ENCODE measurements at regions not wholly inside any gene's neighbourhood (a gene's known extent, or its start where the extent isn't known, plus 50 kb on each side); places are given as distances from the start of the nearest gene placed in this dataset.
A peak's percentile ranks its signal among the peaks of the same experiment; 100 is the strongest.

- Histone ChIP-seq H3K36me3 (ENCODE audit: insufficient read depth, low read length) (no peaks in the 10 kb centered on the region), H3K4me3 (no peak overlapping the region), H3K9ac (ENCODE audit: insufficient read length) (no peak overlapping the region), H3K9me3 (ENCODE audit: low read depth, low read length) (no peaks in the 10 kb centered on the region), H3K27ac (no peak overlapping the region)
- TF ChIP-seq POLR2AphosphoS5 (IDR thresholded peaks at IDR 0.05; ENCODE audit: borderline replicate concordance, low read depth, low read length) = no peak
- TF ChIP-seq EZH2 (IDR thresholded peaks at IDR 0.05) = no peak
- no peak for TF ChIP-seq FOXP2 (optimal IDR thresholded peaks at IDR 0.05; ENCODE audit: control extremely low read depth, extremely low read length, insufficient read depth)
- DNase-seq (ENCODE audit: low read depth, low spot score) = no peak
Measured at GRCh38 chr6:71383476-71383875, 94.9 kb downstream of the OGFRL1 start.

- no peaks in the 10 kb centered on the region for H3K36me3 ChIP-seq (ENCODE audit: insufficient read depth, low read length)
- DNase-seq (ENCODE audit: low read depth, low spot score) = peak; percentile 45
- H3K9me3 ChIP-seq (ENCODE audit: low read depth, low read length) = no peaks in the 10 kb centered on the region
- no peak overlapping the region for H3K4me3 ChIP-seq
- no peak overlapping the region for H3K9ac ChIP-seq (ENCODE audit: insufficient read length)
- no peak for TF ChIP-seq FOXP2 (optimal IDR thresholded peaks at IDR 0.05; ENCODE audit: control extremely low read depth, extremely low read length, insufficient read depth)
- TF ChIP-seq EZH2 (IDR thresholded peaks at IDR 0.05) = no peak
- TF ChIP-seq POLR2AphosphoS5 (IDR thresholded peaks at IDR 0.05; ENCODE audit: borderline replicate concordance, low read depth, low read length) = no peak
- H3K27ac ChIP-seq = no peak overlapping the region
Measured at GRCh38 chr6:71383901-71384489, 95.4 kb downstream of the OGFRL1 start.

GRCh38 chr6:71385111-71385822, 96.7 kb downstream of the OGFRL1 start:
- H3K9ac ChIP-seq (ENCODE audit: insufficient read length) = no peak overlapping the region
- no peaks in the 10 kb centered on the region for H3K9me3 ChIP-seq (ENCODE audit: low read depth, low read length)
- no peak overlapping the region for H3K4me3 ChIP-seq
- H3K36me3 ChIP-seq (ENCODE audit: insufficient read depth, low read length) = no peaks in the 10 kb centered on the region
- DNase-seq (ENCODE audit: low read depth, low spot score) = no peak
- TF ChIP-seq EZH2 (IDR thresholded peaks at IDR 0.05) = no peak
- TF ChIP-seq POLR2AphosphoS5 (IDR thresholded peaks at IDR 0.05; ENCODE audit: borderline replicate concordance, low read depth, low read length) = no peak
- TF ChIP-seq FOXP2 (optimal IDR thresholded peaks at IDR 0.05; ENCODE audit: control extremely low read depth, extremely low read length, insufficient read depth) = no peak
- H3K27ac ChIP-seq = no peak overlapping the region

DNA sequence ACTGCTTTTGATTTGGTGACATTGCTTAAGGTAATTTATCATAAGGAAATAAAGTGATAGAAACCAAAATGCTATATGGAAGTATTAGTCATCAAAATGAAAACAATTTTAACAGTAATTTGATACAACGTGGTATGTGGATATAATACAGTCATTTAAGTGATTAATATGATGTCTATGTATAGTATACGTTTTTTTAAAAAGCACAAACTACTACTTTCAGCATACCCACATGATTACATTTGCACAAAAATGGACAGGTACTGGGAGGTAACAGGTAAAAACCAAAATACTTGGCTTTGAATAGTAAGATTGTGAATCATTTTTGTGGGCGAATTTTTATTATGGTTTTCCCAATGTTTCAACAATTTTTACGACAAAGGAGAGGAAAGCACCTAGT, 97.6 kb downstream of the OGFRL1 start:
- Histone ChIP-seq H3K9me3 (ENCODE audit: low read depth, low read length) (no peaks in the 10 kb centered on the region), H3K4me3 (no peak overlapping the region), H3K27ac (no peak overlapping the region), H3K36me3 (ENCODE audit: insufficient read depth, low read length) (no peaks in the 10 kb centered on the region), H3K9ac (ENCODE audit: insufficient read length) (no peak overlapping the region)
- TF ChIP-seq POLR2AphosphoS5 (IDR thresholded peaks at IDR 0.05; ENCODE audit: borderline replicate concordance, low read depth, low read length) (no peak), FOXP2 (optimal IDR thresholded peaks at IDR 0.05; ENCODE audit: control extremely low read depth, extremely low read length, insufficient read depth) (no peak), EZH2 (IDR thresholded peaks at IDR 0.05) (no peak)
- no peak for DNase-seq (ENCODE audit: low read depth, low spot score)

DNA sequence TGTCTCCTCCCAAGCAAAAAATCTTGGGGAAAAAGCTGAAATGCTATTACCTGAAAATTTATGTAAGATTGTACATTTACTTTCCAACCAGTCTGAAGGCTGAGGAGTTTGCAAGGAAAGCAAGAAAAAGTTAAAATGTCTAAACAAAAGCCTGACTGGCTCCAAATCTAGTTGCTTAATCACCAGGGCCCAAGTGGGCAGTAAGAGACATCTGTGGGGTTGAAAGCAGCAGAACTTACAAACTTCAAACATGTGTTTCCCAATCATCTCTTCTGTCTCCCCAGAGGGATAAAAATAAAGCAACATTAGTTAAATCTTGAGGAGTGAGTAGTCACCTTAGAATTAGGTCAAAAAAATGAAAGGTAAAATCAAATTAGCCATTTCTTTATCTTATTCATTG, 98.6 kb downstream of the OGFRL1 start:
- TF ChIP-seq EZH2 (IDR thresholded peaks at IDR 0.05) (no peak), POLR2AphosphoS5 (IDR thresholded peaks at IDR 0.05; ENCODE audit: borderline replicate concordance, low read depth, low read length) (no peak), FOXP2 (optimal IDR thresholded peaks at IDR 0.05; ENCODE audit: control extremely low read depth, extremely low read length, insufficient read depth) (no peak)
- no peaks in the 10 kb centered on the region for H3K36me3 ChIP-seq (ENCODE audit: insufficient read depth, low read length)
- no peak overlapping the region for H3K9ac ChIP-seq (ENCODE audit: insufficient read length)
- no peak overlapping the region for H3K4me3 ChIP-seq
- no peak for DNase-seq (ENCODE audit: low read depth, low spot score)
- no peak overlapping the region for H3K27ac ChIP-seq
- no peaks in the 10 kb centered on the region for H3K9me3 ChIP-seq (ENCODE audit: low read depth, low read length)

- Histone ChIP-seq H3K36me3 (ENCODE audit: insufficient read depth, low read length) (no peaks in the 10 kb centered on the region), H3K9ac (ENCODE audit: insufficient read length) (no peak overlapping the region), H3K27ac (no peak overlapping the region), H3K9me3 (ENCODE audit: low read depth, low read length) (no peaks in the 10 kb centered on the region), H3K4me3 (no peak overlapping the region)
- no peak for DNase-seq (ENCODE audit: low read depth, low spot score)
- TF ChIP-seq FOXP2 (optimal IDR thresholded peaks at IDR 0.05; ENCODE audit: control extremely low read depth, extremely low read length, insufficient read depth) (no peak), EZH2 (IDR thresholded peaks at IDR 0.05) (no peak), POLR2AphosphoS5 (IDR thresholded peaks at IDR 0.05; ENCODE audit: borderline replicate concordance, low read depth, low read length) (no peak)
Measured at GRCh38 chr6:71388068-71388744, 99.6 kb downstream of the OGFRL1 start.

GRCh38 chr6:71388856-71389527, 100.4 kb downstream of the OGFRL1 start:
- H3K27ac ChIP-seq = no peak overlapping the region

DNA sequence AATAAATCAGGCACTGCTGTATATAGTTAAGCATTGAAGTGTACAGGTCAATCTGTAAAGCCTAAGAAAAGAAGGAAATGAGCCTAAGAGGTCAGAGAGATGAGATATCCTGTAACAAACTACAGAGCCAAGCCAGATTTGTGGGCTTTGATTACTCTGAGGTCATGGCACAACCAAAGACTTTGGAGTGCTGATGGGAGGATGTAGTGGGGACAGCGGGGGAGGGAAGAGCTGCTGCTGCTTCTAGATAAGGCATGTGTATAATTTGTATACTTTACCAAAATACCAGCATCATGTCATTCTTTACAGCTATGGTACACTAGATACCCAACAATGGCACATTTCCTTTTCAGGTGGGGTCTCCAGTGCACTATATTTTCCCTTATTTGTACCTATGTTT, 102.5 kb downstream of the OGFRL1 start:
- Histone ChIP-seq H3K27ac (no peak overlapping the region), H3K9ac (ENCODE audit: insufficient read length) (no peak overlapping the region), H3K4me3 (no peak overlapping the region), H3K36me3 (ENCODE audit: insufficient read depth, low read length) (no peaks in the 10 kb centered on the region), H3K9me3 (ENCODE audit: low read depth, low read length) (no peaks in the 10 kb centered on the region)
- TF ChIP-seq EZH2 (IDR thresholded peaks at IDR 0.05) (no peak), POLR2AphosphoS5 (IDR thresholded peaks at IDR 0.05; ENCODE audit: borderline replicate concordance, low read depth, low read length) (no peak), FOXP2 (optimal IDR thresholded peaks at IDR 0.05; ENCODE audit: control extremely low read depth, extremely low read length, insufficient read depth) (no peak)
- no peak for DNase-seq (ENCODE audit: low read depth, low spot score)

More at GRCh38 chr6:71388856-71389527, 100.4 kb downstream of the OGFRL1 start:
- H3K9ac ChIP-seq (ENCODE audit: insufficient read length) = no peak overlapping the region
- DNase-seq (ENCODE audit: low read depth, low spot score) = no peak
- TF ChIP-seq EZH2 (IDR thresholded peaks at IDR 0.05) = no peak
- TF ChIP-seq FOXP2 (optimal IDR thresholded peaks at IDR 0.05; ENCODE audit: control extremely low read depth, extremely low read length, insufficient read depth) = no peak
- TF ChIP-seq POLR2AphosphoS5 (IDR thresholded peaks at IDR 0.05; ENCODE audit: borderline replicate concordance, low read depth, low read length) = no peak
- H3K9me3 ChIP-seq (ENCODE audit: low read depth, low read length) = no peaks in the 10 kb centered on the region
- no peak overlapping the region for H3K4me3 ChIP-seq
- H3K36me3 ChIP-seq (ENCODE audit: insufficient read depth, low read length) = no peaks in the 10 kb centered on the region
